HG03060 (cell line): ENCODE measurements at regions not wholly inside any gene's neighbourhood (a gene's known extent, or its start where the extent isn't known, plus 50 kb on each side); places are given as distances from the start of the nearest gene placed in this dataset.
"Not testable (repeated sequence)": the region's sequence is repeated elsewhere in the genome, so short reads cannot be mapped to it uniquely, and the experiment has no call there.

ENCODE experiments used
- ATAC-seq: cut with Tn5 transposase; IDR thresholded peaks from one replicate; pipeline ENCODE4 v1.9.1; 2021; ENCODE audit warnings: low read depth, moderate number of reproducible peaks; ENCODE audit not compliant: unreplicated experiment

GRCh38 chr11:96588793-96589192 is 199.0 kb downstream of the JRKL start:
- not testable (repeated sequence) for ATAC-seq

GRCh38 chr11:96595011-96595410 is 205.2 kb downstream of the JRKL start:
- ATAC-seq = no peak

- no peak for ATAC-seq
Measured at GRCh38 chr11:96607864-96608558, 218.2 kb downstream of the JRKL start.

GRCh38 chr11:96614101-96614500 is 224.3 kb downstream of the JRKL start:
- no peak for ATAC-seq

GRCh38 chr11:96614846-96615245 is 225.0 kb downstream of the JRKL start:
- ATAC-seq = no peak

- no peak for ATAC-seq
Measured at GRCh38 chr11:96620464-96621044, 230.7 kb downstream of the JRKL start.

- no peak for ATAC-seq
Measured at GRCh38 chr11:96621161-96621560, 231.3 kb downstream of the JRKL start.

GRCh38 chr11:96622026-96622634 is 232.3 kb downstream of the JRKL start:
- ATAC-seq = no peak

- no peak for ATAC-seq
Measured at GRCh38 chr11:96624126-96624525, 234.3 kb downstream of the JRKL start.

GRCh38 chr11:96627376-96627775 is 237.6 kb downstream of the JRKL start:
- ATAC-seq = no peak

- ATAC-seq = no peak
Measured at GRCh38 chr11:96635655-96636054, 245.8 kb downstream of the JRKL start.

- ATAC-seq = no peak
Measured at GRCh38 chr11:96641261-96641660, 251.4 kb downstream of the JRKL start.

- no peak for ATAC-seq
Measured at GRCh38 chr11:96642583-96642982, 252.8 kb downstream of the JRKL start.

- no peak for ATAC-seq
Measured at GRCh38 chr11:96643173-96643572, 253.4 kb downstream of the JRKL start.

- no peak for ATAC-seq
Measured at GRCh38 chr11:96647621-96648020, 257.8 kb downstream of the JRKL start.

- no peak for ATAC-seq
Measured at GRCh38 chr11:96648991-96649390, 259.2 kb downstream of the JRKL start.

- ATAC-seq = no peak
Measured at GRCh38 chr11:96652516-96652915, 262.7 kb downstream of the JRKL start.

- ATAC-seq = no peak
Measured at GRCh38 chr11:96655474-96655873, 265.7 kb downstream of the JRKL start.

- no peak for ATAC-seq
Measured at GRCh38 chr11:96658436-96658835, 268.6 kb downstream of the JRKL start.

GRCh38 chr11:96664110-96664509 is 274.3 kb downstream of the JRKL start:
- no peak for ATAC-seq

GRCh38 chr11:96680211-96681018 is 290.6 kb downstream of the JRKL start:
- no peak for ATAC-seq
